DMS153 (cell line): ENCODE measurements at regions not wholly inside any gene's neighbourhood (a gene's known extent, or its start where the extent isn't known, plus 50 kb on each side); places are given as distances from the start of the nearest gene placed in this dataset.

Experiments
- DNase-seq: peaks from one replicate; lab custom pipeline; 2025; lab: John Stamatoyannopoulos, UW

- DNase-seq, result no peak
Observed at GRCh38 chrX:46298821-46299220, 246.4 kb downstream of the ZNF674 start.

GRCh38 chrX:46295963-46296362 lies 249.3 kb downstream of the ZNF674 start:
- DNase-seq, result no peak

- no peak for DNase-seq
Observed at GRCh38 chrX:46294234-46294633, 251.0 kb downstream of the ZNF674 start.

- DNase-seq, result no peak
Observed at GRCh38 chrX:46279925-46280313, 265.3 kb downstream of the ZNF674 start.

GRCh38 chrX:46279214-46279924 lies 265.9 kb downstream of the ZNF674 start:
- DNase-seq, result no peak

- DNase-seq, result no peak
Observed at GRCh38 chrX:46278572-46278971, 266.6 kb downstream of the ZNF674 start.

- DNase-seq, result no peak
Observed at GRCh38 chrX:46268412-46268811, 276.8 kb downstream of the ZNF674 start.

GRCh38 chrX:46263494-46263893 lies 281.7 kb downstream of the ZNF674 start:
- DNase-seq, result no peak

GRCh38 chrX:46262304-46262703 lies 282.9 kb downstream of the ZNF674 start:
- DNase-seq, result no peak

GRCh38 chrX:46260499-46260898 lies 284.7 kb downstream of the ZNF674 start:
- no peak for DNase-seq

- no peak for DNase-seq
Observed at GRCh38 chrX:46258356-46258755, 286.9 kb downstream of the ZNF674 start.

GRCh38 chrX:46257451-46257879 lies 287.8 kb downstream of the ZNF674 start:
- no peak for DNase-seq

- DNase-seq, result no peak
Observed at GRCh38 chrX:46256875-46257274, 288.3 kb downstream of the ZNF674 start.

GRCh38 chrX:46255046-46255445 lies 290.2 kb downstream of the ZNF674 start:
- DNase-seq, result no peak

GRCh38 chrX:46254641-46255040 lies 290.6 kb downstream of the ZNF674 start:
- no peak for DNase-seq

GRCh38 chrX:46251755-46252154 lies 293.5 kb downstream of the ZNF674 start:
- no peak for DNase-seq

GRCh38 chrX:46250151-46250550 lies 295.1 kb downstream of the ZNF674 start:
- DNase-seq, result no peak

- DNase-seq, result no peak
Observed at GRCh38 chrX:46247456-46247855, 297.8 kb downstream of the ZNF674 start.

- no peak for DNase-seq
Observed at GRCh38 chrX:46244451-46244850, 300.8 kb downstream of the ZNF674 start.

GRCh38 chrX:46236411-46236810 lies 308.8 kb downstream of the ZNF674 start:
- no peak for DNase-seq

- DNase-seq, result no peak
Observed at GRCh38 chrX:46235778-46236177, 309.4 kb downstream of the ZNF674 start.

GRCh38 chrX:46234775-46235174 lies 310.4 kb downstream of the ZNF674 start:
- no peak for DNase-seq

- DNase-seq, result no peak
Observed at GRCh38 chrX:46228389-46228788, 316.8 kb downstream of the ZNF674 start.

GRCh38 chrX:46226422-46226821 lies 318.8 kb downstream of the ZNF674 start:
- no peak for DNase-seq
